Omental fat pad (tissue), 3 donors: ENCODE measurements at regions not wholly inside any gene's neighbourhood (a gene's known extent, or its start where the extent isn't known, plus 50 kb on each side); places are given as distances from the start of the nearest gene placed in this dataset.

Source experiments
- ATAC-seq: fragments of 150-250 bp; one replicate; pipeline ENCODE4 v1.9.1; 2016; ENCODE audit warnings: mild to moderate bottlenecking, moderate library complexity; ENCODE audit not compliant: low FRiP score
- DNase-seq: peaks from one replicate; pipeline ENCODE4 v3.0.0-alpha.2; 2019; ENCODE audit warnings: low spot score
- CTCF ChIP-seq, 3 donors: fragments of 450-650 bp; IDR thresholded peaks; one replicate each; pipeline ENCODE4 v1.5.1; 2016 to 2017; ENCODE audit warnings: antibody characterized with exemption in 3 of 3, mild to moderate bottlenecking in 3 of 3, moderate library complexity in 2 of 3

GRCh38 chr6:97653076-97653475 is 370.1 kb upstream of the MMS22L start:
- no peak for TF ChIP-seq CTCF (IDR thresholded peaks at IDR 0.05)
- ATAC-seq (no peak), DNase-seq (no peak)

GRCh38 chr6:97653517-97653916 is 370.5 kb upstream of the MMS22L start:
- ATAC-seq (no peak), DNase-seq (no peak)
- TF ChIP-seq CTCF (IDR thresholded peaks at IDR 0.05): no peak

- ATAC-seq (no peak), DNase-seq (no peak)
- TF ChIP-seq CTCF (IDR thresholded peaks at IDR 0.05): no peak
Observed at GRCh38 chr6:97654674-97655073, 371.7 kb upstream of the MMS22L start.

- no peak for TF ChIP-seq CTCF (IDR thresholded peaks at IDR 0.05)
- ATAC-seq (no peak), DNase-seq (no peak)
Observed at GRCh38 chr6:97656236-97656635, 373.2 kb upstream of the MMS22L start.

GRCh38 chr6:97656706-97657350 is 373.8 kb upstream of the MMS22L start:
- no peak for TF ChIP-seq CTCF (IDR thresholded peaks at IDR 0.05)
- ATAC-seq: no peak
- DNase-seq: no peak

GRCh38 chr6:97658090-97658489 is 375.1 kb upstream of the MMS22L start:
- no peak for DNase-seq
- no peak for ATAC-seq
- no peak for TF ChIP-seq CTCF (IDR thresholded peaks at IDR 0.05)

GRCh38 chr6:97663252-97663651 is 380.2 kb upstream of the MMS22L start:
- no peak for TF ChIP-seq CTCF (IDR thresholded peaks at IDR 0.05)
- DNase-seq (no peak), ATAC-seq (no peak)
